Ectodermal cell (in vitro differentiated cells): ENCODE measurements at regions not wholly inside any gene's neighbourhood (a gene's known extent, or its start where the extent isn't known, plus 50 kb on each side); places are given as distances from the start of the nearest gene placed in this dataset.

ENCODE experiments used
- H3K27ac ChIP-seq: 2 replicates; pipeline ENCODE4 v1.7.0; 2013; ENCODE audit warnings: mild to moderate bottlenecking, low read depth, low read length; ENCODE audit not compliant: insufficient read depth, poor library complexity, severe bottlenecking
- H3K27me3 ChIP-seq: 2 replicates; pipeline ENCODE4 v1.7.0; 2013; ENCODE audit warnings: mild to moderate bottlenecking, low read length; ENCODE audit not compliant: insufficient read depth, control insufficient read depth, poor library complexity, severe bottlenecking
- H3K36me3 ChIP-seq: one replicate; pipeline ENCODE4 v1.7.0; 2013; ENCODE audit warnings: low read length; ENCODE audit not compliant: control insufficient read depth, insufficient read depth
- H3K4me1 ChIP-seq: one replicate; pipeline ENCODE4 v1.7.0; 2013; ENCODE audit warnings: low read length; ENCODE audit not compliant: control insufficient read depth, insufficient read depth
- H3K4me3 ChIP-seq: 2 replicates; pipeline ENCODE4 v1.7.0; 2013; ENCODE audit warnings: low read depth, low read length, control low read depth; ENCODE audit not compliant: insufficient read depth
- H3K9me3 ChIP-seq: 2 replicates; pipeline ENCODE4 v1.7.0; 2013; ENCODE audit warnings: mild to moderate bottlenecking, low read length, moderate library complexity; ENCODE audit not compliant: control insufficient read depth
- WGBS, 2 experiments: methylation state at CpG; one replicate each; pipeline ENCODE4 v1.1.7; 2013; ENCODE audit warnings: missing lambda C conversion rate in 2 of 2; 5-methylcytosine and 5-hydroxymethylcytosine counted together

DNA sequence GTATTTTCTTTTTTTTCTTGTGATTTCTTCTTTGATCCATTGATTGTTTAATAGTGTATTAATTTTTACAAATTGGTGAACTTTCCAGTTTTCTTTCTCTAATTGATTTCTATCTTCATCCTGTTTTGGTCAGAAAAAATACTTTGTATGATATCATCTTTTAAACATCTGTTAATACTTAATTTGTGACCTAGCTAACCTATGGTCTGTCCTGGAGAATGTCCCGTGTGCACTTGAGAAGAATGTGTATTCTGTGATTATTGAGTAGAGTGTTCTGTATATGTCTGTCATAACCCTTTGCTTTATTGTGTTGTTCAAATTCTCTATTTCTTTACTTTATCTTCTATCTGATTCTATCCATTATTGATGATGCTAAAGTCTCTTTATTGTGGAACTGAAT, 65.8 kb upstream of the ZEB1 start:
- Histone ChIP-seq H3K4me1 (no peaks in the 10 kb centered on the region), H3K4me3 (no peak overlapping the region), H3K9me3 (no peaks in the 10 kb centered on the region), H3K27ac (no peak overlapping the region), H3K27me3 (no peaks in the 10 kb centered on the region), H3K36me3 (no peaks in the 10 kb centered on the region)
- 88 to 100% methylated on average over 1 of the region's 1 CpG for WGBS, 2 experiments

DNA sequence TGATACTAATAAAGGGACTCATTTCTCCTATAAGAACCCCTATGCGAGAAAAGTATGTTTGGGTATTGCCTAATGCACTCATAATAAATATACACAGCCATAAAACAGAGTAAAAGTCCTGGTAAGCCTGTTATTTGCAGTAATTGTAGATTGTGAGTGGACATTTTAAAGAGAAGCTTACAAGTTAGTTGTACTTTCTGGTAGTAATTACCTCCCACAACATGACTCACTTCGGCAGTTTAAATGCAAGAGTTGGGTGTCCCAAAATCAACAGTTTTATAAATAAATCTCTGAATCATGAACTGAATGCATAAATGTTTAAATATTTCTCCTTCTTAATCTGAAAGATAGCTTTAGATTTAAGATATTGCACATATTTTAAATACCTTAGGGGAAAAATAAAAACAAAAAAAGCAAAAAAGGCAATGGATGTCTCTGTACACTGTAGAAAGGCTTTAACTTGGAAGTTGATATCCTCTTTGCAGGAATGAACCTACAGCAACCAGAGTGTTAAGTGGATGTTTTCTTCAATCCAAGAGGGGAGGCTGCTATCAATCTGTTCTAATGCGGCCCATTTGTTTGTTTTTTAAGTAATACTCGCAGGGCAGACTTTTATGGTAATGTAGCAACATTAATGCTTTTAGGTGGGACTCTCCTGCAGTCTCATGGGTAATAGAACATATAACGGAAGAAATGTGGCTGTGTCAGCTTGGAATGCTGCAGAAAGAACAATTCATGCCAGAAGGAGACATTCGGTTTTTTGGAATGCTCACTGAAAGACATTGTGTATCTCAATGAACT, 57.3 kb upstream of the ZEB1 start:
- no peaks in the 10 kb centered on the region for H3K27me3 ChIP-seq
- H3K4me3 ChIP-seq = no peak overlapping the region
- no peak overlapping the region for H3K27ac ChIP-seq
- 93 to 95% methylated on average over 4 of the region's 6 CpGs for WGBS, 2 experiments
- H3K9me3 ChIP-seq = no peaks in the 10 kb centered on the region
- no peaks in the 10 kb centered on the region for H3K4me1 ChIP-seq
- H3K36me3 ChIP-seq = no peaks in the 10 kb centered on the region

DNA sequence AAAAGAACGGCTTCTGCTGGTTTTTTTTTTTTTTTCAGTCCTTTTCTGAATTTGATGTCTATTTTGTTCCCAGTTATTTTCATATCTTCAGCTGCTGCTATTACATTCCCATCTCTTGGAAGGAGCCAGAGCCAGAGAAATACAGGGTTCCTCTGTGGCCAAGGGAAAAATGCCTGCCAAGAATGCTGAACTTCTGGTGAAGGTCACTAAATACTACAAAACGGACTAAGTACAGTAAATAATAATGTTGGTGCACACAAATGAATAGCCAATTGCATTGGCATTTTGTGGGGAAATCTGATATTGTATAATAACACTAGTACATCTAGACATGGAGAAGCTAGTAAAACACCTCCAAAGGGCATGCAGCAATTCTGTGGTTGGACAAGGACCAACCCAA, 56.3 kb upstream of the ZEB1 start:
- Histone ChIP-seq H3K27me3 (no peaks in the 10 kb centered on the region), H3K9me3 (no peaks in the 10 kb centered on the region), H3K27ac (no peak overlapping the region), H3K4me1 (no peaks in the 10 kb centered on the region), H3K36me3 (no peaks in the 10 kb centered on the region), H3K4me3 (no peak overlapping the region)
- 88 to 93% methylated on average over 1 to 2 of the region's 2 CpGs for WGBS, 2 experiments

DNA sequence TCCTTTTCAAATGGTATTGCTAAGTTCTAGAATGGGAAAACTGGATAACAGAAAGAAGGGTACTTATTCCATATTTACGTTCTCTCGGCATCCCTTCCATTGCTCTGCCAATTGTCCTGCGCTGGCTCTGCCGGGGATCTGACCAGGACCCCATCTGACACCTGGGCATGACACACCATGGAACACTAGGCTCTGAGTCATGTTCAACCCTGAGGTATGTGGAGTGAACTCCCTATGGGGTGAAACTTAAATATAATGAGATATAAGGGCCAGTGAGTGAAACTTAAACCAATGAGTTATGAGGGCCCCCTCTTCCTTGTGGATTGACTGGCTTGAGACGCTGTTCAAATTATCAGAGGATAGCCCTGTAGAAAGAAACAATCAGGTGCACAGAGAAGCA, 55.1 kb upstream of the ZEB1 start:
- Histone ChIP-seq H3K36me3 (no peaks in the 10 kb centered on the region), H3K27ac (no peak overlapping the region), H3K27me3 (no peaks in the 10 kb centered on the region), H3K9me3 (no peaks in the 10 kb centered on the region), H3K4me3 (no peak overlapping the region), H3K4me1 (no peaks in the 10 kb centered on the region)
- 92 to 93% methylated on average over 5 of the region's 5 CpGs for WGBS, 2 experiments

DNA sequence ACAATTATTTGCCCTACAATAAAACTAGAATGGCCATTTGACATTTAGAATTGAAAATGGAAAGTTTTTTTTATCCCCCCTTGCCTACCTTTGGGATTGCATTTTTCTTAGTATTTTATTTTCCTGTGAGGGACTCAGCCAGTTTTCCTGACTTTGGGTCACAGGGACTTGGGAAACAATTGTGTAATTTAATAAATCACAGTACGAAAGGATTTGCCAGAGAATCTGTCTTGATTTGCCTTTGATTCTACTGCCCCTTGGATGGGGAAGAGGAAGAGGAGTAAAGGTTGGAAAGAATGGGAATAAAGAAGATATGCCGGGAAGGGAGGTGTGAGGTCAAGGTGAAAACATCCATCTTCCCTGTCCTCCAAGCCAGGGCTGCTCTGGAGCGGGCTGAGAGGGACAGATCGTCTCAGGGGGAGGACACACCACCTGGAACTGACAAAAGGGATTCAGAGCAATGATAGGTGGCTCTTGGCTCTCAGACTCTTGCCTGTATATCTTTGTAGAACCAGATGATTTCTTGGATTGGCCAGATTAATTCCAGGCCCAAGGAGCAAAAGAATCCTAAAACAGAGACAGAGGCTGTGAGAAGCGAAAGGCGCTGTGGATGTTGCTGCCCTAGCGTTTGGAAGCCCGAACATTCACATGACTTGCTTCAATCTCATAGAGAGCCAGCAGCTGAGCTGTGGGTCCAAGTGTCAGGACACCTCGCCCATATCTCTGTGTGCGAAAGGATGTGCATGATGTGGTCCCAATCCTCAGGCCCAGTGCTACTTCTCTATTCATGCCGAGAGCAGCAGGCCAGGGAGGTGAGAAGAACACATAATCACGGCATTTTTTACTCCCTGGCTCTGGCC, 50.3 kb upstream of the ZEB1 start:
- Histone ChIP-seq H3K9me3 (no peaks in the 10 kb centered on the region), H3K4me3 (no peak overlapping the region), H3K36me3 (no peaks in the 10 kb centered on the region), H3K27ac (no peak overlapping the region), H3K4me1 (no peaks in the 10 kb centered on the region), H3K27me3 (no peaks in the 10 kb centered on the region)
- 93 to 94% methylated on average over 12 of the region's 12 CpGs for WGBS, 2 experiments
